C4-2B (cell line): ENCODE measurements at regions not wholly inside any gene's neighbourhood (a gene's known extent, or its start where the extent isn't known, plus 50 kb on each side); places are given as distances from the start of the nearest gene placed in this dataset.

ENCODE experiments used
- H3K27ac ChIP-seq: fragments of 450-650 bp; 2 replicates; pipeline ENCODE4 v1.5.1; 2017
- CTCF ChIP-seq: fragments of 450-650 bp; conservative IDR thresholded peaks from 2 replicates; pipeline ENCODE4 v1.5.1; 2017; ENCODE audit warnings: mild to moderate bottlenecking
- ZFX ChIP-seq: fragments of 450-650 bp; IDR thresholded peaks from 2 replicates; pipeline ENCODE4 v1.6.1; 2017

DNA sequence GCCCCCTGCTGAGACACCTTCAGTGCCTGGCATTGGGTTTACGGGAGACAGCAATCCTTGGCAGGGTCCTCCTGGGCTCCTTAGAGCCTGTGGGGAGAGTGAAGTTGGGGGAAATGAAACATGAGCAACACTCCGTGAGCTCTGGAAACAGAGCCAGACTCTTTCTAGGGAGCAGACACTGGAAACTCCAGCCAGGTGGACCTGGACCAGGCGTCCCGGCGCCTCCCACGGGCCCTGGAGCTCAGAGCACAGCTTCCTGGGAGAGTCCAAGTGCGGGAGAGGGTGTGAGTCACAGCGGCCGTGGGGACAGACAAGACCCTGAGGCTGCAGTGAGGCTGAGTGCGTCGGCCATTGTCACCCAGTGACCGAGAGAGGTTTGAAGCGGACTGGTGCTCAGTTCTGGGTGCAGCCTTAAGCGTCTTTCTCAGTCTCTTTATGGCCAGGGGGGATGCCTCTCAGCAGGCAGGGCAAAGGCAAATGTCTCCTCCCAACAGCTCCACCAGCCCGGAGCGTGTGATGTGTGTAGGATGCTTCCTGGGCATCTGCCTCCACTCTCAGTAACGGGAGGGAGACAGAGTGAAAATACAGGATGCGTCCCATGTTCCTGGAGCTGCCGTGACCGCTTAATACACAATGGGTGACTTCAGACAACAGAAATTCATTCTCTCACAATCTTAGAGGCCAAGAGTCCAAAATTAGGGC, 399.2 kb downstream of the SHANK2 start:
- no peak for TF ChIP-seq ZFX
- no peak for TF ChIP-seq CTCF
- H3K27ac ChIP-seq: no peak overlapping the region

- H3K27ac ChIP-seq: no peak overlapping the region
- TF ChIP-seq CTCF: no peak
- TF ChIP-seq ZFX: no peak
Measured at GRCh38 chr11:70853770-70854108, 398.6 kb downstream of the SHANK2 start.

GRCh38 chr11:70854201-70854600, 398.2 kb downstream of the SHANK2 start:
- H3K27ac ChIP-seq: no peak overlapping the region
- TF ChIP-seq CTCF: no peak
- no peak for TF ChIP-seq ZFX

DNA sequence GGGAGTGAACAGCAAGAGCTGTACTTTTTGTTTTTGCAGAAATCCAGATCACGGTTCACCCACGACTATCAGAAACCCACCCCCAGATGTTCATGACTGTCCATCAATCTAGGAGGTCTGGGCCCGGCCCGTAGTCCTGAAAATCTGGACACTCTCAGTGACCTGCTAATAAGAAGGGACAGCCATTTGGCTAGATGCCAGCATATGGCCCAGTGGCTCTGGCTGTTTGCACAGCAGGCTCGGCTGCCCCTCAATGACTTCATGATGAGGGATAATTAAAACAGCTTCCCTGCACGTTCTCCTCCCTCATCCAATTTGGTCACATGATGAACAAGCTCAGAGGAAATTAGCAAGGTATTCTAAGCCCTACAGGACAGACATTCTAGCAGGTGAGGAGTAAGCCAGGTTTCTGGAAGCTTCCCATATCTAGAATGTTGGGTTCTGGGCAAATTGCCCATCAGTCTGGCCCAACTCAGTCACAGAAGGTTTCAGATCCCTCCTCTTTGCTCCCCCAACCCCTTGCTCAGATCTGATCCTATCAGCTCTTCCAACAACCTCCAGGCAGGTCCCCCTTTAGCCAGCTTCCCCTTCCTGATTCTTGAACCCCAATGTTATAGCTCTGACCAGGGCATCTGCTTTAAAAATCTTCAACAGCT, 397.3 kb downstream of the SHANK2 start:
- TF ChIP-seq CTCF: no peak
- TF ChIP-seq ZFX: no peak
- H3K27ac ChIP-seq: no peak overlapping the region

- H3K27ac ChIP-seq: no peak overlapping the region
- no peak for TF ChIP-seq CTCF
- no peak for TF ChIP-seq ZFX
Measured at GRCh38 chr11:70857894-70858293, 394.5 kb downstream of the SHANK2 start.

DNA sequence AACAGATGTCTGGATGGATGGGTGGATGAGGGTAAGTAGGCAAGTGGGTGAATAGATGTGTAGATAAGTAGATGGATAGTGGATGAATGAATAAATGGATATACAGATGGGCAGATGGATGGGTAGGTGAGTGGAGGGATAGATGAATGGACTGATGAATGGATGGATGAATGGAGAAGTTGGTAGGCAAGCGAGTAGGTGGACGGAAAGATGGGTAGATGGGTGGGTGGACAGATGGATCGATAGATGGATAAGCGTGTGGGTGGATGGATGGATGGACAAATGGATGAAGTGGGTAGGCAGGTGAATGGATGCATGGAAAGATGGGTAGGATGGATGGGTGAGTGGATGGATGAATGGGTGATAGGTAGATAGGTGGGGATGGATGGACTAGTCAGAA, 393.2 kb downstream of the SHANK2 start:
- TF ChIP-seq CTCF: no peak
- no peak overlapping the region for H3K27ac ChIP-seq

- no peak overlapping the region for H3K27ac ChIP-seq
- TF ChIP-seq ZFX (no peak), CTCF (no peak)
Measured at GRCh38 chr11:70860888-70861287, 391.5 kb downstream of the SHANK2 start.
